ENCODE measurements at regions not wholly inside any gene's neighbourhood (a gene's known extent, or its start where the extent isn't known, plus 50 kb on each side); places are given as distances from the start of the nearest gene placed in this dataset.
"Not testable (repeated sequence)": the region's sequence is repeated elsewhere in the genome, so short reads cannot be mapped to it uniquely, and the experiment has no call there.

DNA sequence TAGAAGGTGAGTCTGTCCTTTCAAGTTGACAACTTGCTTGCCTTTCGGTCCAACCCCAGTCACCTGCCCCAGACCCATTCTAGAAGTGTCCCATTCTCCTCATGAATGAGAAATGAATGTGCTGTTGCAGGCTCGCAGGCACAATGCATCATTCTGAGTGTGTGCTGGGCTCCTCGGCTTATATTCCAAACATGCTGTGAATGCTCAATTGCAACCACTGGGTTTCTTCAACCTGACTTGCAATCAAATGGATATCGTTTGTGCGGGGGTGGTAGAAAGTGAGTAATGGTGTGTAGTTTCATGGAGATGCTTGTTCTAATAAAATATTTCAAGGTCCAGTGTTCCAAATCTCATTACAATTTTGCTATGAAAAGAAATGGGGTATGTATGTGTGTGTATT lies 256.6 kb upstream of the IL12B start:
- TF ChIP-seq, protein P1, sequence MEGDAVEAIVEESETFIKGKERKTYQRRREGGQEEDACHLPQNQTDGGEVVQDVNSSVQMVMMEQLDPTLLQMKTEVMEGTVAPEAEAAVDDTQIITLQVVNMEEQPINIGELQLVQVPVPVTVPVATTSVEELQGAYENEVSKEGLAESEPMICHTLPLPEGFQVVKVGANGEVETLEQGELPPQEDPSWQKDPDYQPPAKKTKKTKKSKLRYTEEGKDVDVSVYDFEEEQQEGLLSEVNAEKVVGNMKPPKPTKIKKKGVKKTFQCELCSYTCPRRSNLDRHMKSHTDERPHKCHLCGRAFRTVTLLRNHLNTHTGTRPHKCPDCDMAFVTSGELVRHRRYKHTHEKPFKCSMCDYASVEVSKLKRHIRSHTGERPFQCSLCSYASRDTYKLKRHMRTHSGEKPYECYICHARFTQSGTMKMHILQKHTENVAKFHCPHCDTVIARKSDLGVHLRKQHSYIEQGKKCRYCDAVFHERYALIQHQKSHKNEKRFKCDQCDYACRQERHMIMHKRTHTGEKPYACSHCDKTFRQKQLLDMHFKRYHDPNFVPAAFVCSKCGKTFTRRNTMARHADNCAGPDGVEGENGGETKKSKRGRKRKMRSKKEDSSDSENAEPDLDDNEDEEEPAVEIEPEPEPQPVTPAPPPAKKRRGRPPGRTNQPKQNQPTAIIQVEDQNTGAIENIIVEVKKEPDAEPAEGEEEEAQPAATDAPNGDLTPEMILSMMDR (conservative IDR thresholded peaks at IDR 0.05; ENCODE audit: low read depth, low read length) = no peak
- no peak overlapping the region for H3K4me3 ChIP-seq (ENCODE audit: low read length)
- DNase-seq (ENCODE audit: low read depth) = no peak

DNA sequence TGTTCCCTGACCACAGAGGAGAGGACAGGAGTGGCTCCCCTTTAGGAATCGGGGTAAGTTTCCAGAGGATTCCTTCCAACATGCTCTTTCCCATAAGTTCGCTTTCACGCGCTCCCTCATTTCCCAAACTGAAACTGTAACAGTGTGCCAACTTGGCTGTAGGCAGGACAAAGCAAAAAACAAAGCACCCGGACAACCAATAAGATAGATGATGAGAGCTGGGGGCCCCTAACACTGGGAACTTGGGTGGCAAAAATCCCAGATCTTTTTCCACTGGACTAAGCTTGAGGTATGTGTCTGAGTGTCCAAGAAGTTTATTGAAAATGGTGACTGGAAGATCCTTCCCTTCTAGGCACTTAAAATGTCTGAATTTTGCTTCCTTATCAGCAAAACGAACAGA lies 258.7 kb upstream of the IL12B start:
- TF ChIP-seq, protein P1 (conservative IDR thresholded peaks at IDR 0.05; ENCODE audit: low read depth, low read length) = no peak
- DNase-seq (ENCODE audit: low read depth) = no peak
- H3K4me3 ChIP-seq (ENCODE audit: low read length) = no peak overlapping the region

DNA sequence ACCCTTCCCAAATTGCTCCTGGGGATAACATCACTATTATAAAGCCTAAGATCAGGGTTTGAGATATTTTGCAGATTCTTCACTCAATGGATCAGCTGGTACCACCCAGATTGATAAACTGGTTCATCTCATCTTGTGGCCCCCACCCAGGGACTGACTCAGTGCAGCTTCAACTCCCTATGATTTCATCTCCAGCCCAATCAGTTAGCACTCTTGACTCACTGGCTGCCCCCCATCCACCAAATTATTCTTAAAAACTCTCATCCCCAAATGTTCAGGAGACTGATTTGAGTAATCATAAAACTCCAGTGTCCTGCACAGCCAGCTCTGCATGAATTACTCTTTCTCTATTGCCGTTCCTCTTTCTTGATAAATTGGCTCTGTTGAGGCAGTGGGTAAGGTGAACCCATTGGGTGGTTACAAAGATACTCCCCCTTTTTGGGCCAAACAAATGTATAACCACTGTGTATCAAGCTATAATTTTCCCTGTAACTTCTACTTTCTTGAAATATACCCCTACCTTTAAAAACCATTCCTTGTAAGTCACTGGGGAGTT lies 263.3 kb upstream of the IL12B start:
- TF ChIP-seq, protein P1 (conservative IDR thresholded peaks at IDR 0.05; ENCODE audit: low read depth, low read length) = no peak
- no peak for DNase-seq (ENCODE audit: low read depth)
- H3K4me3 ChIP-seq (ENCODE audit: low read length) = no peak overlapping the region

DNA sequence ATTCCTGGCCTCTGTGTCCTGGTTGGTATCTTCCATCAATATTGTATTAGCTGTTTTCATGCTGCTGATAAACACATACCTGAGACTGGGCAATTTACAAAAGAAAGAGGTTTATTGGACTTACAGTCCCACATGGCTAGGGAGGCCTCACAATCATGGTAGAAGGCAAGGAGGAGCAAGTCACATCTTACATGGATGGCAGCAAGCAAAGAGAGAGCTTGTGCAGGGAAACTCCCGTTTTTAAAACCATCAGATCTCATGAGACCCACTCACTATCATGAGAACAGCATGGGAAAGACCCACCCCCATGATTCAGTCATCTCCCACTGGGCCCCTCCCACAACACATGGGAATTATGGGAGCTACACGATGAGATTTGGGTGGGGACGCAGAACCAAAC lies 265.3 kb upstream of the IL12B start:
- H3K4me3 ChIP-seq (ENCODE audit: low read length); DNase-seq (ENCODE audit: low read depth): not testable (repeated sequence)

DNA sequence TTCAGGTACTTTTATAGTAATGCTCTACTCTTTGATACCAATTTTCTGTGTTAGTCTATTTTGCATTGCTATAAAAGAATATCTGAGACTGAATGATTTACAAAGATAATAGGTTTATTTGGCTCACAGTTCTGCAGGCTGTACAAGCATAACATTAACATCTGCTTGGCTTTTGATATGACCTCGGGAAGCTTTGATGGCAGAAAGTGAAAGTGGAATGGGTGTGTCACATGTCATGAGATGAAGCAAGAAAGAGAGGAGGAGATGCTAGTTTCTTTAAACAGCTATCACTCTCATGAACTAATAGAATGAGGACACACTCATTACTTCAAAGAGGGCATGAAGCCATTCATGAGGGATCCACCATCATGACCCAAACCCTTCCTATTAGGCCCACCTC lies 270.9 kb upstream of the IL12B start:
- no peak overlapping the region for H3K4me3 ChIP-seq (ENCODE audit: low read length)
- no peak for DNase-seq (ENCODE audit: low read depth)

GRCh38 chr5:159602434-159602833 lies 272.1 kb upstream of the IL12B start:
- DNase-seq (ENCODE audit: low read depth) = no peak
- TF ChIP-seq, protein P1 (conservative IDR thresholded peaks at IDR 0.05; ENCODE audit: low read depth, low read length) = no peak
- no peak overlapping the region for H3K4me3 ChIP-seq (ENCODE audit: low read length)

More for the DNA sequence above, 270.9 kb upstream of the IL12B start:
- TF ChIP-seq, protein P1 (conservative IDR thresholded peaks at IDR 0.05; ENCODE audit: low read depth, low read length) = no peak

DNA sequence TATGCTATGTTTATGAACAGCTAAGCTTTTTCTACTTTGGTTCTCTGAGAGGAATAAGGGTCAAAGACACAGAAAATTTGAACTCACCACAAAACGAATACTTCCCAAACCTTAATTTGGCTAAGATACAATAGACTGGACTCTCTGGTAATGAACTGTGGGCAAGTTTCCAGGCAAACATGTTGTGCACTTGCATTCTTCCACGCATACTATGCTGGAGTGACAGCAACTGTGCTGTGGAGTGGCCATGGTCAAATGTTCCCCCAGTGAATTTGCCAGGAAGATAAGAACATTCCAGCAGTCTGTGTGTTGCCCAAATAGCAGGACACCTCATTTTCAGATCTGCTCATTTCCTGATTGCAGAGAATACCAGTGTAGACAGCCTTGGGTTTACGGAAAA lies 275.3 kb upstream of the IL12B start:
- no peak overlapping the region for H3K4me3 ChIP-seq (ENCODE audit: low read length)
- DNase-seq (ENCODE audit: low read depth) = peak; percentile 7
- TF ChIP-seq, protein P1 (conservative IDR thresholded peaks at IDR 0.05; ENCODE audit: low read depth, low read length) = no peak

GRCh38 chr5:159609359-159609758 lies 279.1 kb upstream of the IL12B start:
- DNase-seq (ENCODE audit: low read depth) = no peak
- TF ChIP-seq, protein P1 (conservative IDR thresholded peaks at IDR 0.05; ENCODE audit: low read depth, low read length) = no peak
- no peak overlapping the region for H3K4me3 ChIP-seq (ENCODE audit: low read length)

Data from retinal pigment epithelial cell (primary cell).